ENCODE measurements at regions not wholly inside any gene's neighbourhood (a gene's known extent, or its start where the extent isn't known, plus 50 kb on each side); places are given as distances from the start of the nearest gene placed in this dataset.

DNA sequence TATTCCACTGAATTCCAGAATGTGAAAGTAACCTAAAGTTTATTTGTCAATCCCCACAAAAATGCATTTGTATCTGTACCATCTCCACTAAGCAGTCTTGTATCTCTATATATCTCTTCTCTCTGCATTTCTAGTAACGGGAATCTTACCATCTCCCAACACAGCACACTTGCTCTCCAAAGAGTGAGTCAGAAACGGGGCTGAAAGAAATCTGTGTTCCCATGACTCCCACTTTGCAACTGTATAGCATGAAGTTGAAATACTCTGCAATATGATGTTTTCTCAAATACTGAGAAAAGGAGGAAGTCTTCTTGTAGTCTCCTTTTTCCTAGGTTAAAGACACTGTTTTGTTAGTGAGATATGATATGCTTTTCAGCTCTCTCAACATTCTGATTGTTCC is 848.8 kb upstream of the ACO1 start:
- Mint-ChIP-seq H3K4me1 (no peaks in the 10 kb centered on the region), H3K4me3 (no peak overlapping the region), H3K36me3 (no peaks in the 10 kb centered on the region), H3K9me3 (peaks cover 8 to 10% of the 10 kb centered on the region in 2 donors), H3K27ac (no peak overlapping the region), H3K27me3 (ENCODE audit: low read depth in 2 of 2) (no peaks in the 10 kb centered on the region)
- DNase-seq (no peak), ATAC-seq (no peak)
- no peaks in the 10 kb centered on the region for H3K4me1 ChIP-seq (ENCODE audit: control insufficient read depth, insufficient read depth, low read length)
- H3K27ac ChIP-seq (ENCODE audit: low read length): no peak overlapping the region
- TF ChIP-seq, protein P1, sequence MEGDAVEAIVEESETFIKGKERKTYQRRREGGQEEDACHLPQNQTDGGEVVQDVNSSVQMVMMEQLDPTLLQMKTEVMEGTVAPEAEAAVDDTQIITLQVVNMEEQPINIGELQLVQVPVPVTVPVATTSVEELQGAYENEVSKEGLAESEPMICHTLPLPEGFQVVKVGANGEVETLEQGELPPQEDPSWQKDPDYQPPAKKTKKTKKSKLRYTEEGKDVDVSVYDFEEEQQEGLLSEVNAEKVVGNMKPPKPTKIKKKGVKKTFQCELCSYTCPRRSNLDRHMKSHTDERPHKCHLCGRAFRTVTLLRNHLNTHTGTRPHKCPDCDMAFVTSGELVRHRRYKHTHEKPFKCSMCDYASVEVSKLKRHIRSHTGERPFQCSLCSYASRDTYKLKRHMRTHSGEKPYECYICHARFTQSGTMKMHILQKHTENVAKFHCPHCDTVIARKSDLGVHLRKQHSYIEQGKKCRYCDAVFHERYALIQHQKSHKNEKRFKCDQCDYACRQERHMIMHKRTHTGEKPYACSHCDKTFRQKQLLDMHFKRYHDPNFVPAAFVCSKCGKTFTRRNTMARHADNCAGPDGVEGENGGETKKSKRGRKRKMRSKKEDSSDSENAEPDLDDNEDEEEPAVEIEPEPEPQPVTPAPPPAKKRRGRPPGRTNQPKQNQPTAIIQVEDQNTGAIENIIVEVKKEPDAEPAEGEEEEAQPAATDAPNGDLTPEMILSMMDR (IDR thresholded peaks at IDR 0.05): no peak
- H3K36me3 ChIP-seq (ENCODE audit: control insufficient read depth, insufficient read depth, low read length): no peaks in the 10 kb centered on the region
- WGBS (ENCODE audit: insufficient coverage): 92% methylated on average over 1 of the region's 2 CpGs
- no peaks in the 10 kb centered on the region for H3K27me3 ChIP-seq (ENCODE audit: control insufficient read depth, insufficient read depth, low read length)
- no peak overlapping the region for H3K4me3 ChIP-seq (ENCODE audit: low read length)
- intact Hi-C loops (cut with micrococcal nuclease): no loop called here
- no peaks in the 10 kb centered on the region for H3K9me3 ChIP-seq (ENCODE audit: control insufficient read depth, insufficient read depth, low read length)

DNA sequence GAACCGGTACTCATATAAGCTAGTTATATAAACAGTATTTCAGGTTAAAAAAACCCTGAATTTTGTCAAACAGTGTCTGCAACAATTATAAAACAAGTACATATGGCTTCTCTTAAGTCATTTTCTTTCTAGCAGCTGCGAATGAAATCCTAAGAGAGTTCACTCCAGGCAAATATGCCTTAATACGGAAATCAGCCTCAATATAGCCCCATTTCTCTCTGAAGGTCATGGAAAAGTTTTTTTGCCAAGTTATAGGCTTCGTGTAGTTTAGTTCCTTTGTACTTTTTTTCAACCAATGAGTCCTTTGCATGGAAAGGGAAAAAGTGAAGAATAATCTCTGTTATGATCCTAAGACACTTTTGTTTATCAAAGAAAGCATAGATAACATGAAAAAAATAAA is 848.0 kb upstream of the ACO1 start:
- intact Hi-C loops (cut with micrococcal nuclease): no loop called here
- no peaks in the 10 kb centered on the region for H3K36me3 ChIP-seq (ENCODE audit: control insufficient read depth, insufficient read depth, low read length)
- H3K27ac Mint-ChIP-seq: no peak overlapping the region
- no peaks in the 10 kb centered on the region for H3K4me1 Mint-ChIP-seq
- H3K4me1 ChIP-seq (ENCODE audit: control insufficient read depth, insufficient read depth, low read length): no peaks in the 10 kb centered on the region
- TF ChIP-seq, protein P1 (IDR thresholded peaks at IDR 0.05): no peak
- peaks cover 8 to 10% of the 10 kb centered on the region in 2 donors for H3K9me3 Mint-ChIP-seq
- no peaks in the 10 kb centered on the region for H3K27me3 ChIP-seq (ENCODE audit: control insufficient read depth, insufficient read depth, low read length)
- H3K27ac ChIP-seq (ENCODE audit: low read length): no peak overlapping the region
- H3K9me3 ChIP-seq (ENCODE audit: control insufficient read depth, insufficient read depth, low read length): no peaks in the 10 kb centered on the region
- H3K4me3 Mint-ChIP-seq: no peak overlapping the region
- H3K4me3 ChIP-seq (ENCODE audit: low read length): no peak overlapping the region
- H3K27me3 Mint-ChIP-seq (ENCODE audit: low read depth in 2 of 2): no peaks in the 10 kb centered on the region
- WGBS (ENCODE audit: insufficient coverage): 87% methylated on average over 3 of the region's 4 CpGs
- no peak for ATAC-seq
- H3K36me3 Mint-ChIP-seq: no peaks in the 10 kb centered on the region
- DNase-seq: no peak

DNA sequence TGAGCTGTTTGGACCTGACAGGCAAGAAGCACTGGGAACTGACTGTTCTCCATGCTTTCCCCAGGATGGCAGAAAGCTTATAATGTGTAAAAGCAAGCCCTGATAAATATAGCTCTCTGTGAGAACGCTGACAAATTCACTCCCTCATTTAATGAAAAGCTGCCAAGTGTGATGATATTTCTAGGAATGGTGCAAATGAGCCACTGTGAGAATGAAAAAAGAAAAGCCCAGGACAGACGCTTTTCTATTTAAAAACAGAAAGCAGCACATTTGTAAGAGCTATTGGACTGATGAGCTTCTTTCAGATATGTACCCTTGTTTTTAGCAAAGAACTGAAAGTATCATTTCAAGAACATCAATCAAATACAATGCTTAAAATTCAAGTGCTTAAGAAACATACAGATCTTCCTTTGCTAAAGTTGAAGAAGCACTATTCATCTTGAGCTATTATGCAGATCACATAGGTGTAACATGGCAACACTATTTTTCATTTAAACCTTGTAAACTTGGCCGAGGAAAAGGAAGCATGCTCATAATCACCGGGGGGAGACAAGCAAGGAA is 842.6 kb upstream of the ACO1 start:
- Mint-ChIP-seq H3K4me3 (no peak overlapping the region), H3K4me1 (no peaks in the 10 kb centered on the region), H3K27me3 (ENCODE audit: low read depth in 2 of 2) (no peaks in the 10 kb centered on the region), H3K9me3 (peaks cover 6 to 10% of the 10 kb centered on the region in 2 donors), H3K27ac (no peak overlapping the region), H3K36me3 (no peaks in the 10 kb centered on the region)
- no peak for ATAC-seq
- no peak overlapping the region for H3K4me3 ChIP-seq (ENCODE audit: low read length)
- H3K36me3 ChIP-seq (ENCODE audit: control insufficient read depth, insufficient read depth, low read length): no peaks in the 10 kb centered on the region
- 75% methylated on average over 3 of the region's 4 CpGs for WGBS (ENCODE audit: insufficient coverage)
- intact Hi-C loops (cut with micrococcal nuclease): no loop called here
- TF ChIP-seq, protein P1 (IDR thresholded peaks at IDR 0.05): no peak
- no peak overlapping the region for H3K27ac ChIP-seq (ENCODE audit: low read length)
- H3K27me3 ChIP-seq (ENCODE audit: control insufficient read depth, insufficient read depth, low read length): no peaks in the 10 kb centered on the region
- no peak for DNase-seq
- no peaks in the 10 kb centered on the region for H3K4me1 ChIP-seq (ENCODE audit: control insufficient read depth, insufficient read depth, low read length)
- no peaks in the 10 kb centered on the region for H3K9me3 ChIP-seq (ENCODE audit: control insufficient read depth, insufficient read depth, low read length)

DNA sequence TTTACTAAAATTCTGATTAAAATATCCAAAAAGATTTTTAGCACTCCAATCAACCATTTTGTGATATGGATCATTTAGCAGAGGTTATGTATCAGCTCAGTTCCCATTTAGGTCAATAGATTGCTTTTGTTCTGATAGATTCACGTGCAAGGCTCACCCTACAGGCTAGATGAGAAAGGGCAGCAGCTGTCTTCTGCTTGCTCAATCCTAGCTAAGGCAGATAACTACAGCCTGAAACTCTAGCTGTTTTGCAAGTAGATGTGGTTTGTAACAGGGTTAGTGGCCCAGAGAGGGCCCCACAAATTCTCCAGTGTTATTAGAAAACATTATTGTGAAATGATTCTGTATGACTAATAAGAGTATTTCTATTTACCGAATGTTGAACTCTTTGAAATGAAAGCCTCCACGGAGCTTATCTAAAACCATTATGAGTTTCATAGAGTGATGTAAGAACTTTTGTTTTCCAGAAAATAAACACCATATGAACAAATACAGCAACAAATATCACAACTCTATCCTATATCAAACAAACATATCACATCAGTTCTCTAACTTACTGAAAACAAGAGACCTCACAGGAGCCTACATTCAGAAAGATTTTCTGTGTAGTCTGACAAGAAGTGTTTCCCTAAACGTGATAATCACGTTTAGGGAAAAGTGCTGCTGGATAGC is 841.9 kb upstream of the ACO1 start:
- peak in 1 of 3 donors; percentile 72 for ATAC-seq
- peaks cover 8 to 10% of the 10 kb centered on the region in 2 donors for H3K9me3 Mint-ChIP-seq
- H3K27me3 Mint-ChIP-seq (ENCODE audit: low read depth in 2 of 2): no peaks in the 10 kb centered on the region
- intact Hi-C loops (cut with micrococcal nuclease): no loop called here
- H3K36me3 Mint-ChIP-seq: no peaks in the 10 kb centered on the region
- H3K4me3 Mint-ChIP-seq: no peak overlapping the region
- TF ChIP-seq, protein P1 (IDR thresholded peaks at IDR 0.05): no peak
- H3K36me3 ChIP-seq (ENCODE audit: control insufficient read depth, insufficient read depth, low read length): no peaks in the 10 kb centered on the region
- H3K27ac Mint-ChIP-seq: no peak overlapping the region
- H3K9me3 ChIP-seq (ENCODE audit: control insufficient read depth, insufficient read depth, low read length): no peaks in the 10 kb centered on the region
- H3K4me1 ChIP-seq (ENCODE audit: control insufficient read depth, insufficient read depth, low read length): no peaks in the 10 kb centered on the region
- H3K27ac ChIP-seq (ENCODE audit: low read length): no peak overlapping the region
- WGBS (ENCODE audit: insufficient coverage): 83% methylated on average over 4 of the region's 5 CpGs
- H3K27me3 ChIP-seq (ENCODE audit: control insufficient read depth, insufficient read depth, low read length): no peaks in the 10 kb centered on the region
- no peaks in the 10 kb centered on the region for H3K4me1 Mint-ChIP-seq
- no peak overlapping the region for H3K4me3 ChIP-seq (ENCODE audit: low read length)
- peak in 1 of 2 donors; percentile 56 for DNase-seq
